Neural cell (in vitro differentiated cells): ENCODE measurements at regions not wholly inside any gene's neighbourhood (a gene's known extent, or its start where the extent isn't known, plus 50 kb on each side); places are given as distances from the start of the nearest gene placed in this dataset.

Experiments used
- CTCF ChIP-seq: fragments of 450-650 bp; IDR thresholded peaks from 2 replicates; pipeline ENCODE4 v1.5.1; 2014; ENCODE audit warnings: antibody characterized with exemption, mild to moderate bottlenecking, moderate library complexity; ENCODE audit not compliant: poor library complexity, severe bottlenecking
- EP300 ChIP-seq: fragments of 450-650 bp; conservative IDR thresholded peaks from 2 replicates; pipeline ENCODE4 v1.6.1; 2014; ENCODE audit warnings: antibody characterized with exemption, mild to moderate bottlenecking, moderate library complexity; ENCODE audit not compliant: poor library complexity, severe bottlenecking
- POLR2AphosphoS5 ChIP-seq: IDR thresholded peaks from 2 replicates; pipeline ENCODE4 v1.6.1; 2012
- RAD21 ChIP-seq: fragments of 450-650 bp; conservative IDR thresholded peaks from 2 replicates; pipeline ENCODE4 v1.6.1; 2014; ENCODE audit warnings: antibody characterized with exemption, mild to moderate bottlenecking, moderate library complexity

GRCh38 chr12:19912991-19913390, 455.3 kb upstream of the PDE3A start:
- TF ChIP-seq CTCF (no peak), POLR2AphosphoS5 (no peak), RAD21 (no peak), EP300 (no peak)
